OCI-LY7 (cell line): ENCODE measurements at regions not wholly inside any gene's neighbourhood (a gene's known extent, or its start where the extent isn't known, plus 50 kb on each side); places are given as distances from the start of the nearest gene placed in this dataset.
A peak's percentile ranks its signal among the peaks of the same experiment; 100 is the strongest.

ENCODE experiments used
- BruUV-seq: library from RNA; stranded (reverse); fragments of 400-500 nt; replicated peaks from 2 replicates; lab custom pipeline; 2021; lab: Mats Ljungman, UMichigan
- CTCF ChIA-PET: fragments of 300-600 bp; sonication (Branson Sonifier 250); formaldehyde crosslinking; loops from one replicate; lab custom pipeline; 2022; ENCODE audit warnings: antibody characterized with exemption; ENCODE audit not compliant: unreplicated experiment; lab: Charles Lee
- POLR2A ChIA-PET: fragments of 300-600 bp; sonication (Branson Sonifier 250); formaldehyde crosslinking; loops from one replicate; lab custom pipeline; 2022; ENCODE audit warnings: antibody characterized with exemption; lab: Charles Lee
- DNase-seq: peaks from one replicate; pipeline ENCODE4 v3.0.0-alpha.2; 2015; ENCODE audit warnings: low spot score
- H2AFZ ChIP-seq: fragments of 200-600 bp; sonication (generic), shearing (Covaris generic); 2 replicates; pipeline ENCODE4 v1.6.1; 2014; ENCODE audit warnings: mild to moderate bottlenecking, antibody characterized with exemption, low read length, moderate library complexity
- H3K27ac ChIP-seq: fragments of 200-600 bp; sonication (generic); 2 replicates; pipeline ENCODE4 v1.5.1; 2014; ENCODE audit warnings: mixed run types, low read depth, mild to moderate bottlenecking, moderate library complexity, low read length, inconsistent platforms; ENCODE audit not compliant: poor library complexity, severe bottlenecking
- H3K36me3 ChIP-seq: fragments of 200-600 bp; sonication (generic); 2 replicates; pipeline ENCODE4 v1.6.1; 2014; ENCODE audit warnings: mild to moderate bottlenecking, antibody characterized with exemption, low read length, moderate library complexity, mixed read lengths; ENCODE audit not compliant: insufficient read depth
- H3K4me1 ChIP-seq: fragments of 200-600 bp; sonication (generic); 2 replicates; pipeline ENCODE4 v1.5.1; 2014; ENCODE audit warnings: mild to moderate bottlenecking, low read length; ENCODE audit not compliant: insufficient read depth, poor library complexity, severe bottlenecking
- H3K4me2 ChIP-seq: fragments of 200-600 bp; sonication (generic); 2 replicates; pipeline ENCODE4 v1.6.1; 2014; ENCODE audit warnings: mild to moderate bottlenecking, low read length
- H3K4me3 ChIP-seq: fragments of 200-600 bp; sonication (generic); 2 replicates; pipeline ENCODE4 v1.5.1; 2014; ENCODE audit warnings: mild to moderate bottlenecking, low read depth, low read length; ENCODE audit not compliant: poor library complexity, severe bottlenecking
- H3K79me2 ChIP-seq: fragments of 200-600 bp; sonication (generic); 2 replicates; pipeline ENCODE4 v1.6.1; 2016; ENCODE audit warnings: low read depth, mild to moderate bottlenecking, low read length, moderate library complexity, mixed read lengths; ENCODE audit not compliant: insufficient read depth
- H3K9me2 ChIP-seq: fragments of 200-600 bp; sonication (generic); 2 replicates; pipeline ENCODE4 v1.6.1; 2016; ENCODE audit warnings: mild to moderate bottlenecking, low read length, mixed read lengths; ENCODE audit not compliant: insufficient read depth
- H3K9me3 ChIP-seq: fragments of 200-600 bp; sonication (generic); 2 replicates; pipeline ENCODE4 v1.6.1; 2014; ENCODE audit warnings: mild to moderate bottlenecking, mixed run types, low read length, mixed read lengths
- H4K20me1 ChIP-seq: fragments of 200-600 bp; sonication (generic); 2 replicates; pipeline ENCODE4 v1.6.1; 2014; ENCODE audit warnings: mild to moderate bottlenecking, antibody characterized with exemption, low read length, moderate library complexity, mixed read lengths; ENCODE audit not compliant: insufficient read depth
- EZH2phosphoT487 ChIP-seq: fragments of 200-600 bp; sonication (generic); IDR thresholded peaks from 2 replicates; pipeline ENCODE4 v1.6.1; 2018; ENCODE audit warnings: low read depth, borderline replicate concordance, mild to moderate bottlenecking, mixed run types, antibody characterized with exemption, low read length, moderate library complexity, mixed read lengths
- intact Hi-C: fragments of 100-400 bp; cut with micrococcal nuclease; formaldehyde crosslinking; loops from one replicate; pipeline ENCODE4 v1.10.0; 2022; ENCODE audit not compliant: unreplicated experiment
- TF ChIP-seq, protein P1 (sequence below): fragments of 200-600 bp; sonication (generic); conservative IDR thresholded peaks from 2 replicates; pipeline ENCODE4 v1.5.1; 2014; ENCODE audit warnings: mild to moderate bottlenecking, antibody characterized with exemption, low read length, moderate library complexity, mixed read lengths

DNA sequence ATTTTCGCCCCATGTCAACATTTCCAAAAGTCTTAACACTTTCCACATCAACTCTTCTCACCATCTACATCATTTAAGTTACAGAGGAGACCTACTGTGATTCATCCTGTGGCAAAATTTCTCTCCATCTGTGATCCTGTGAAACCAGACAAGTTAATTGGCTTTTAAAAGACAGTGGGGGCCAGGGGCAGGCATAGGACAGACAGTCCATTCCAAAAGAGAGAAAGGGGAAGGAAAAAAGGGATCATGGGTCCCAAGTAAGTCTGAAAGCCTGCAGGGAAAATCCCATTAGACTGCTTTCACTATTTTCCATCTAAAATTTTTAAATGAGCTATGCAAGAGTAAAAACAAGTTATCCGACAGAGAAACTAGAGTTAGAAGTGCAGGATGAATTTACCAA is 121.0 kb downstream of the MRPL57 start:
- BruUV-seq, result no TSS peak
- POLR2A ChIA-PET, result interaction anchor here (0.5 to 4.4 kb wide), 3 partner anchors 14 to 160 kb away, joined by 3 to 25 read pairs (median 8); partner anchors contain the start of genes MRPL57 and SKA3
- Histone ChIP-seq H4K20me1 (no peaks in the 10 kb centered on the region), H3K4me2 (peak overlapping the region; percentile 59), H3K4me3 (peak overlapping the region; percentile 92), H3K27ac (peak overlapping the region; percentile 16), H2AFZ (peak overlapping the region; percentile 99), H3K9me2 (no peaks in the 10 kb centered on the region), H3K9me3 (no peaks in the 10 kb centered on the region), H3K4me1 (peaks cover 17% of the 10 kb centered on the region), H3K79me2 (peaks cover 22% of the 10 kb centered on the region; the same call in 1 of the 2 replicates), H3K36me3 (peaks cover 2% of the 10 kb centered on the region; the same call in 1 of the 2 replicates)
- CTCF ChIA-PET, result interaction anchor here (1.1 kb wide), 1 partner anchor 179 kb away, joined by 4 read pairs; no protein-coding TSS in a partner anchor
- no peak for TF ChIP-seq EZH2phosphoT487
- TF ChIP-seq, protein P1, sequence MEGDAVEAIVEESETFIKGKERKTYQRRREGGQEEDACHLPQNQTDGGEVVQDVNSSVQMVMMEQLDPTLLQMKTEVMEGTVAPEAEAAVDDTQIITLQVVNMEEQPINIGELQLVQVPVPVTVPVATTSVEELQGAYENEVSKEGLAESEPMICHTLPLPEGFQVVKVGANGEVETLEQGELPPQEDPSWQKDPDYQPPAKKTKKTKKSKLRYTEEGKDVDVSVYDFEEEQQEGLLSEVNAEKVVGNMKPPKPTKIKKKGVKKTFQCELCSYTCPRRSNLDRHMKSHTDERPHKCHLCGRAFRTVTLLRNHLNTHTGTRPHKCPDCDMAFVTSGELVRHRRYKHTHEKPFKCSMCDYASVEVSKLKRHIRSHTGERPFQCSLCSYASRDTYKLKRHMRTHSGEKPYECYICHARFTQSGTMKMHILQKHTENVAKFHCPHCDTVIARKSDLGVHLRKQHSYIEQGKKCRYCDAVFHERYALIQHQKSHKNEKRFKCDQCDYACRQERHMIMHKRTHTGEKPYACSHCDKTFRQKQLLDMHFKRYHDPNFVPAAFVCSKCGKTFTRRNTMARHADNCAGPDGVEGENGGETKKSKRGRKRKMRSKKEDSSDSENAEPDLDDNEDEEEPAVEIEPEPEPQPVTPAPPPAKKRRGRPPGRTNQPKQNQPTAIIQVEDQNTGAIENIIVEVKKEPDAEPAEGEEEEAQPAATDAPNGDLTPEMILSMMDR, result no peak
- intact Hi-C loops, result loop anchor here (1.0 to 5.0 kb wide), 3 partner anchors 187 to 1340 kb away; partner anchors contain the start of genes FGF9 and ZMYM2
- DNase-seq, result peak; percentile 9

DNA sequence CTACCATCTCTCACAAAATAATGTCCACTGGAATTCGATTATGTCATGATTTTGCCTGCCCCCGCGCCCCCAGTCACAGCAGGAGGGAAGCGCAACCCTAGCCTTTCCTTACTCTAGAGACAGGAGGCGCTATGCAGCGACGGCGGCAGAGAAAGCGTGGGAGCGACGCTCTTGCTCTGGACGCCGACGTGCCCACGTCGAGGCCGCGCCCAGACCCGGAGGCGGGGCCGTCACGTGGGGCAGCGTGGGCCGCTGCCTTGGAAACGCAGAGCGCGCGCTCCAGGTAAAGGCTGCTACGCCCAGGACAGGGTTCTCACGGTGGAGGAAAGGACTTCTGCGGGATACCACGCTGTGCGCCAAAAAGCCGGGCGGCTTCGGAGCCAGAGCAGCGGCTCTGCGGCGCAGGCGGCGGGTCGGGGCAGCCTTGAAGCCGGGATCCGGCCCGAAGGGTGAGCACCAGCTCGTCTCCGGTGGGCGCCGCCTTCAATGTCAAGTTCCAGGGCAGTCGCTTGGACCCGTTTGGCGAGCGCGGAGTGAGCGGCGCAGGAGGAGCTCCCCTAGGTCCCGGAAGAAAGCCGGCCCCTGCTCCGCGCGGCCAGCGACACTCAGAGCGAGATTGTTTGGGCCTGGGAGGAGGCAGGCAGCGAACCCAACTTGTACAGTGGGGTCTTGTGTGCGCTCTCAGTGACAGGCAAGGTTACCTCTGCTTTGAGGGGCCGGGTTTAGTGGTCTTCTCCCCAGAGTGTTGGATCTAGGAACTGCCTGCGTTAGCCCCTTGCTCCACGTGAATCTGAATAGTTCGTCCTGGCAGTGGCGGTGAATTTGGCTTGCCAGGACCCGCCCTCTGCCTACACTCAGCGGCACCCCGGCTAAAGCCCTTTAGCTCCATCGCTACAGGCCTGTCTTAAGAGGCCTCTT is 121.7 kb downstream of the MRPL57 start:
- peaks cover 22% of the 10 kb centered on the region; the same call in 1 of the 2 replicates for H3K79me2 ChIP-seq
- TF ChIP-seq EZH2phosphoT487, result no peak
- TF ChIP-seq, protein P1, result peak; percentile 77
- H3K36me3 ChIP-seq, result peaks cover 9% of the 10 kb centered on the region
- intact Hi-C loops, result loop anchor here (1.0 to 5.0 kb wide), 7 partner anchors 121 to 1341 kb away; partner anchors contain the start of genes EEF1AKMT1, FGF9, MRPL57 and SKA3
- H3K9me3 ChIP-seq, result no peaks in the 10 kb centered on the region
- ChIA-PET POLR2A (interaction anchor here (1.0 to 4.4 kb wide), 8 partner anchors 11 to 179 kb away, joined by 3 to 25 read pairs (median 4); partner anchors contain the start of genes MRPL57, SKA3 and ZDHHC20), CTCF (interaction anchor here (0.6 kb wide), 1 partner anchor 293 kb away, joined by 3 read pairs; no protein-coding TSS in a partner anchor)
- peak overlapping the region; percentile 51 for H3K27ac ChIP-seq
- DNase-seq, result peak; percentile 94
- no TSS peak for BruUV-seq
- peaks cover 17% of the 10 kb centered on the region for H3K4me1 ChIP-seq
- peak overlapping the region; percentile 93 for H3K4me2 ChIP-seq
- no peaks in the 10 kb centered on the region for H4K20me1 ChIP-seq
- H3K4me3 ChIP-seq, result peak overlapping the region; percentile 92
- no peaks in the 10 kb centered on the region for H3K9me2 ChIP-seq
- H2AFZ ChIP-seq, result peak overlapping the region; percentile 99
